Cardiac fibroblast (primary cell): ENCODE measurements at regions not wholly inside any gene's neighbourhood (a gene's known extent, or its start where the extent isn't known, plus 50 kb on each side); places are given as distances from the start of the nearest gene placed in this dataset.

Experiments
- DNase-seq, 2 donors: peaks; one replicate each; pipeline versions ENCODE4 v3.0.0 to v3.0.0-alpha.2; 2010; ENCODE audit warnings: low read depth in 2 of 2
- H3K4me3 ChIP-seq, 2 donors: replicated peaks in 1 of 2; 1 replicate in 1 of 2; 2 replicates in 1 of 2; pipeline ENCODE4 v1.5.1; 2011; ENCODE audit warnings: low read depth in 2 of 2, low read length in 2 of 2, mild to moderate bottlenecking in 2 of 2, moderate library complexity in 1 of 2
- TF ChIP-seq, protein P1 (sequence below): IDR thresholded peaks from one replicate; pipeline ENCODE4 v1.5.1; 2011; ENCODE audit warnings: low read depth, mild to moderate bottlenecking, low read length, inconsistent platforms

DNA sequence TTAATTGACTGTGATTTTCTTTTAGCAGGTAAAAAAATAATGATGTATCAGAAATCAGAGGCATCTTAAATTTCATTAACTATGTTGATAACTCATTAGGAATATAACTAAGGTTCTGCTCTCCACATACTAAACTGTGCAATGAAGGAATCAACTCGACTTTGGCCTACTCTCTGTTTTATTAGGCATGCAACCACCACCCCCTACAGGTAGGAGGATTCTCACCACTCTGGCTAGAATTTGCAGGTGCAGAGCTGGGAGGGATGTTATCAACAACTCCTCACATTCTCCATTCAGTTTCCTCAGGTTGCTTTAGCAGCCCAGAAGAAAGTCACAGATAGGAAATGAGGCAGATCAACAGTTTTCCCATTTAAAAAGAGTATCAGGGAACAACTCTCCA is 160.1 kb downstream of the COX18 start:
- no peak for DNase-seq
- no peak overlapping the region for H3K4me3 ChIP-seq
- TF ChIP-seq, protein P1, sequence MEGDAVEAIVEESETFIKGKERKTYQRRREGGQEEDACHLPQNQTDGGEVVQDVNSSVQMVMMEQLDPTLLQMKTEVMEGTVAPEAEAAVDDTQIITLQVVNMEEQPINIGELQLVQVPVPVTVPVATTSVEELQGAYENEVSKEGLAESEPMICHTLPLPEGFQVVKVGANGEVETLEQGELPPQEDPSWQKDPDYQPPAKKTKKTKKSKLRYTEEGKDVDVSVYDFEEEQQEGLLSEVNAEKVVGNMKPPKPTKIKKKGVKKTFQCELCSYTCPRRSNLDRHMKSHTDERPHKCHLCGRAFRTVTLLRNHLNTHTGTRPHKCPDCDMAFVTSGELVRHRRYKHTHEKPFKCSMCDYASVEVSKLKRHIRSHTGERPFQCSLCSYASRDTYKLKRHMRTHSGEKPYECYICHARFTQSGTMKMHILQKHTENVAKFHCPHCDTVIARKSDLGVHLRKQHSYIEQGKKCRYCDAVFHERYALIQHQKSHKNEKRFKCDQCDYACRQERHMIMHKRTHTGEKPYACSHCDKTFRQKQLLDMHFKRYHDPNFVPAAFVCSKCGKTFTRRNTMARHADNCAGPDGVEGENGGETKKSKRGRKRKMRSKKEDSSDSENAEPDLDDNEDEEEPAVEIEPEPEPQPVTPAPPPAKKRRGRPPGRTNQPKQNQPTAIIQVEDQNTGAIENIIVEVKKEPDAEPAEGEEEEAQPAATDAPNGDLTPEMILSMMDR: peak; percentile 27

DNA sequence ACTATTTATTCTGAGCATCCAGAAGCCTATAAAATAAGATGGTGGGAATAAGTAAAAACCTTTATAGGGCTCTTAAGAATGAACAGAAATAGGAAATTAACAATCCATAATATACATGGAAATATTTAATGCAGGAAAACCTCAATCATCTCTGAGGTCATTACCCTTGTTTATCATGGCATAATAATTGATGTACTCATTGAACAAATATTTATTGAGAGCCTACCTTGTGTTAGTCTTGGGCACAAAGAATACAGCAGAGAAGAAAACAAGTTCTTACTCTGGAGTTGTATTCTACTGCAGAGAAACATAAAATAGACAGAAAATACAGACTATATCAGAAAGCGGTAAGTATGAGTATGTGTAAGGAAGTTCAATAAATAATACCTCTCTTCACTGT is 167.2 kb downstream of the COX18 start:
- H3K4me3 ChIP-seq: no peak overlapping the region
- DNase-seq: no peak
- TF ChIP-seq, protein P1: no peak

DNA sequence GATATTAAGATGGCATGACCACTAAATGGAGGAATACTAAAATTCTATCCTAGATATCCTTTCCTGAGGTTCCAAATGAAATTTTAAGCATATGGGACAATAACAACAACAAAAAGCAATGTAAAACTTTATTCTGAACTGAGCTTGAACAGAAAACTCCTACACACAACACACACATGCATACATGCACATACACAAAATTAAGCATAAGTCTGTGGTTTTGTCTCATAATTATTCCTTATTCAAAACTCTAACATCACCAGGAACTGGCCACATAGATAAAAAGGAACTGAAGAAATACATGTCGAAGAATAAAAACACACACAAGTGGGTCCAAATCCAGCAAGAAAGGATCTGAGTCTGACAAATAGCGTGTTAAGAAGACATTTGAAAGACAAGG is 168.0 kb downstream of the COX18 start:
- DNase-seq: no peak
- TF ChIP-seq, protein P1: no peak
- no peak overlapping the region for H3K4me3 ChIP-seq

DNA sequence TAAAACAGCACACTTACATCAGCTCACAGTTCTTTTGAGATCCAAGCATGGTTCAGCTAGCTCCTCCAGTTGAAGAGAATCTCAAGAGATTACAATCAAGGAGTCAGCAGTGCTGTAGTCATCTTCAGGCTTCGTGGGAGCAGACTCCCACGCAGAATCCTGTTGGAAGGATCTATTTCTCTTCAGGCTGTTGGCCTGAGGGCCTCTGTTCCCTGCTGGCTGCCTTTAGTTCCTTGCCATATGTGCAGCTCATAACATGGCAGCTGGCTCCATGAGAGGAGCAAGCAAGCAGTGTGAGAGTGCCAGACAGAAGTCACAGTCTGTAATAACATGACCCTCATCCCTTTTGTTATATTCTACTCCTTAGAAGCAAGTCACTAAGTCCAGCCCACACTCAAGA is 168.6 kb downstream of the COX18 start:
- no peak overlapping the region for H3K4me3 ChIP-seq
- peak; percentile 10 to 21 for DNase-seq
- TF ChIP-seq, protein P1: no peak

DNA sequence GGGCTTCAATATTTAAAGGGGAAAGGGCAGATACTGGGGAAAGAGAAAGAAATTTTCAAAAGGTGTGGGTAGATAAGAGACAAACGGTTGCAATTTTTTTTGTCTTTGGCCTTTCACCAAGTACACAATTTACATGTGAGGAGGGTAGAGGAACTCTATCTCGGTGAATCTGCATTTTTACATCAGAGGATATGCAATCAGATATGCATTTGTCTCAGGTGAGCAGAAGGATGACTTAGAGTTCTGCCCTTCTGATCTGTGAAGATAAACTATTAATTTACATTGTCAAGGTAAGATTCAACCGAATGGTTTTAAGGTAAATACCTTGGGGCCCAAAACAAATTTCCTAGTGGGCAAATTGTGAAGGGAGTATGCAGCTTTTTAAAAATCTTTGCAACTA is 169.9 kb downstream of the COX18 start:
- DNase-seq: no peak
- no peak overlapping the region for H3K4me3 ChIP-seq
- TF ChIP-seq, protein P1: no peak

GRCh38 chr4:72899214-72899613 is 170.3 kb downstream of the COX18 start:
- DNase-seq: peak in 1 of 2 donors; percentile 11
- H3K4me3 ChIP-seq: no peak overlapping the region
- TF ChIP-seq, protein P1: no peak

GRCh38 chr4:72896515-72896914 is 173.0 kb downstream of the COX18 start:
- DNase-seq: peak; percentile 85 to 90
- H3K4me3 ChIP-seq: no peak overlapping the region
- TF ChIP-seq, protein P1: no peak
